ENCODE measurements at regions not wholly inside any gene's neighbourhood (a gene's known extent, or its start where the extent isn't known, plus 50 kb on each side); places are given as distances from the start of the nearest gene placed in this dataset.

- H3K4me3 Mint-ChIP-seq = no peak overlapping the region
- Histone ChIP-seq H4K20me1 (ENCODE audit: control insufficient read depth, insufficient read depth, low read length, poor library complexity, severe bottlenecking) (no peaks in the 10 kb centered on the region), H3K4me3 (ENCODE audit: control extremely low read depth in 1 of 5, extremely low read depth in 1 of 5, insufficient read depth in 1 of 5, low read depth in 2 of 5, low read length in 4 of 5) (no peak overlapping the region), H3K79me2 (ENCODE audit: control insufficient read depth, insufficient read depth, low read length) (no peaks in the 10 kb centered on the region), H3K27ac (ENCODE audit: low read length in 2 of 2) (no peak overlapping the region), H3K27me3 (replicated peaks in 1 of 4; ENCODE audit: control extremely low read depth in 1 of 4, control insufficient read depth in 3 of 4, insufficient read depth in 4 of 4, low read length in 3 of 4) (no peaks in the 10 kb centered on the region), H3K9ac (ENCODE audit: low read length) (no peak overlapping the region), H3K36me3 (replicated peaks in 1 of 2; ENCODE audit: control extremely low read depth in 1 of 2, control insufficient read depth in 1 of 2, extremely low read depth in 1 of 2, insufficient read depth in 2 of 2, low read length in 1 of 2) (no peaks in the 10 kb centered on the region), H3K9me3 (ENCODE audit: control extremely low read depth in 1 of 3, control insufficient read depth in 2 of 3, insufficient read depth in 1 of 3, low read length in 2 of 3) (no peaks in the 10 kb centered on the region), H2AFZ (ENCODE audit: insufficient read depth, low read depth, low read length, poor library complexity, severe bottlenecking) (no peak overlapping the region), H3K4me1 (ENCODE audit: control insufficient read depth in 2 of 2, insufficient read depth in 2 of 2, low read length in 2 of 2) (no peaks in the 10 kb centered on the region), H3K4me2 (replicated peaks; ENCODE audit: low read depth, low read length, poor library complexity, severe bottlenecking) (no peak overlapping the region)
- ATAC-seq (ENCODE audit: low read depth) (no peak), DNase-seq (no peak)
- no peaks in the 10 kb centered on the region for H3K4me1 Mint-ChIP-seq
- ChIA-PET POLR2A (no interaction called here), CTCF (no interaction called here)
- peaks cover 3% of the 10 kb centered on the region for H3K27me3 Mint-ChIP-seq
- intact Hi-C loops (cut with micrococcal nuclease) = no loop called here
- no peaks in the 10 kb centered on the region for H3K9me3 Mint-ChIP-seq (ENCODE audit: insufficient read depth)
- TF ChIP-seq CTCF (IDR thresholded peaks at IDR 0.05) = no peak
- no peak for TF ChIP-seq EZH2 (IDR thresholded peaks at IDR 0.05; ENCODE audit: borderline replicate concordance, insufficient read depth, low read depth, low read length, poor library complexity, severe bottlenecking)
- no peak overlapping the region for H3K27ac Mint-ChIP-seq
Observed at GRCh38 chr2:146351689-146352088, 1493.1 kb upstream of the ACVR2A start.

- no CpG with 5 or more reads among the region's 3 CpGs for WGBS (ENCODE audit: insufficient coverage)
- H3K27me3 Mint-ChIP-seq = peaks cover 3% of the 10 kb centered on the region
- ATAC-seq (ENCODE audit: low read depth) (no peak), DNase-seq (no peak)
- H3K4me1 ChIP-seq (ENCODE audit: control insufficient read depth in 2 of 2, insufficient read depth in 2 of 2, low read length in 2 of 2) = no peaks in the 10 kb centered on the region
- POLR2A ChIA-PET = no interaction called here
- CTCF ChIA-PET = no interaction called here
- H3K27me3 ChIP-seq (replicated peaks in 1 of 4; ENCODE audit: control extremely low read depth in 1 of 4, control insufficient read depth in 3 of 4, insufficient read depth in 4 of 4, low read length in 3 of 4) = no peaks in the 10 kb centered on the region
- no peak overlapping the region for H3K4me3 ChIP-seq (ENCODE audit: control extremely low read depth in 1 of 5, extremely low read depth in 1 of 5, insufficient read depth in 1 of 5, low read depth in 2 of 5, low read length in 4 of 5)
- no peak overlapping the region for H3K4me3 Mint-ChIP-seq
- H3K79me2 ChIP-seq (ENCODE audit: control insufficient read depth, insufficient read depth, low read length) = no peaks in the 10 kb centered on the region
- H3K27ac ChIP-seq (ENCODE audit: low read length in 2 of 2) = no peak overlapping the region
- no peak overlapping the region for H2AFZ ChIP-seq (ENCODE audit: insufficient read depth, low read depth, low read length, poor library complexity, severe bottlenecking)
- no peak overlapping the region for H3K9ac ChIP-seq (ENCODE audit: low read length)
- H3K27ac Mint-ChIP-seq = no peak overlapping the region
- H3K4me1 Mint-ChIP-seq = no peaks in the 10 kb centered on the region
- intact Hi-C loops (cut with micrococcal nuclease) = no loop called here
- no peak overlapping the region for H3K4me2 ChIP-seq (replicated peaks; ENCODE audit: low read depth, low read length, poor library complexity, severe bottlenecking)
- no peaks in the 10 kb centered on the region for H3K36me3 ChIP-seq (replicated peaks in 1 of 2; ENCODE audit: control extremely low read depth in 1 of 2, control insufficient read depth in 1 of 2, extremely low read depth in 1 of 2, insufficient read depth in 2 of 2, low read length in 1 of 2)
- H3K9me3 ChIP-seq (ENCODE audit: control extremely low read depth in 1 of 3, control insufficient read depth in 2 of 3, insufficient read depth in 1 of 3, low read length in 2 of 3) = no peaks in the 10 kb centered on the region
- no peak for TF ChIP-seq CTCF (IDR thresholded peaks at IDR 0.05)
- no peak for TF ChIP-seq EZH2 (IDR thresholded peaks at IDR 0.05; ENCODE audit: borderline replicate concordance, insufficient read depth, low read depth, low read length, poor library complexity, severe bottlenecking)
- H3K9me3 Mint-ChIP-seq (ENCODE audit: insufficient read depth) = no peaks in the 10 kb centered on the region
- no peaks in the 10 kb centered on the region for H4K20me1 ChIP-seq (ENCODE audit: control insufficient read depth, insufficient read depth, low read length, poor library complexity, severe bottlenecking)
Observed at GRCh38 chr2:146349334-146349733, 1495.5 kb upstream of the ACVR2A start.
